ENCODE measurements at regions not wholly inside any gene's neighbourhood (a gene's known extent, or its start where the extent isn't known, plus 50 kb on each side); places are given as distances from the start of the nearest gene placed in this dataset.

DNA sequence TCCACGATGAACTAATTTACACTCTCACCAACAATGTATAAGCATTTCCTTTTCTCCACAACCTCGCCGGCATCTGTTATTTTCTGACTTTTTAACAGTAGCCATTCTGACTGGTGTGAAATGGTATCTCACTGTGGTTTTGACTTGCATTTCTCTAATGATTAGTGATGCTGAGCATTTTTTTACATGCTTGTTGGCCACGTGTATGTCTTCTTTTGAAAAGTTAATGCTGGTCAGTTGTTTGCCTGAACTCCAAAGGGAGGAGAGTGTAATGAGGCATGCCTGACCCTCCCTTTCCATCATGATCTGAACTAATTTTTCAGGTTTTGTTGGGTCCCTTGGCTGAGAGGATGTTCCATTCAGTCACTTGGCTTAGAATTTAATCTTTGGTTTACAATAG is 50.7 kb upstream of the SVIL start:
- no peak for DNase-seq (ENCODE audit: low read depth)
